ENCODE measurements at regions not wholly inside any gene's neighbourhood (a gene's known extent, or its start where the extent isn't known, plus 50 kb on each side); places are given as distances from the start of the nearest gene placed in this dataset.

DNA sequence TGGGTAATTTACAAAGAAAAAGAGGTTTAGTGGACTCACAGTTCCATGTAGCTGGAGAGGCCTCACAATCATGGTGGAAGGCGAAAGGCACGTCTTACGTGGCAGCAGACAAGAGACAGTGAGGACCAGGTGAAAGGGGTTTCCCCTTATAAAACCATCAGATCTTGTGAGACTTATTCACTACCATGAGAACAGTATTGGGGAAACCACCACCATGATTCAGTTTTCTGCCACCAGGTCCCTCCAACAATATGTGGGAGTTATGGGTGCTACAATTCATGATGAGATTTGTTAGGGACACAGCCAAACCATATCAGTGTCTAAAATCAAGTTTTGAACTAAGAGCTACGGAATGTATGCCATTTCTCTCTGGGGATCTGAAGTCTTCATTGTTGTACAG is 354.8 kb upstream of the C2CD4B start:
- no peaks in the 10 kb centered on the region for H4K20me1 ChIP-seq (ENCODE audit: insufficient read depth, low read length)
- TF ChIP-seq, protein P1, sequence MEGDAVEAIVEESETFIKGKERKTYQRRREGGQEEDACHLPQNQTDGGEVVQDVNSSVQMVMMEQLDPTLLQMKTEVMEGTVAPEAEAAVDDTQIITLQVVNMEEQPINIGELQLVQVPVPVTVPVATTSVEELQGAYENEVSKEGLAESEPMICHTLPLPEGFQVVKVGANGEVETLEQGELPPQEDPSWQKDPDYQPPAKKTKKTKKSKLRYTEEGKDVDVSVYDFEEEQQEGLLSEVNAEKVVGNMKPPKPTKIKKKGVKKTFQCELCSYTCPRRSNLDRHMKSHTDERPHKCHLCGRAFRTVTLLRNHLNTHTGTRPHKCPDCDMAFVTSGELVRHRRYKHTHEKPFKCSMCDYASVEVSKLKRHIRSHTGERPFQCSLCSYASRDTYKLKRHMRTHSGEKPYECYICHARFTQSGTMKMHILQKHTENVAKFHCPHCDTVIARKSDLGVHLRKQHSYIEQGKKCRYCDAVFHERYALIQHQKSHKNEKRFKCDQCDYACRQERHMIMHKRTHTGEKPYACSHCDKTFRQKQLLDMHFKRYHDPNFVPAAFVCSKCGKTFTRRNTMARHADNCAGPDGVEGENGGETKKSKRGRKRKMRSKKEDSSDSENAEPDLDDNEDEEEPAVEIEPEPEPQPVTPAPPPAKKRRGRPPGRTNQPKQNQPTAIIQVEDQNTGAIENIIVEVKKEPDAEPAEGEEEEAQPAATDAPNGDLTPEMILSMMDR (conservative IDR thresholded peaks at IDR 0.05; ENCODE audit: low read length), result no peak
- TF ChIP-seq EZH2phosphoT487 (IDR thresholded peaks at IDR 0.05; ENCODE audit: borderline replicate concordance, low read depth, low read length), result no peak
- no peaks in the 10 kb centered on the region for H3K4me1 ChIP-seq (ENCODE audit: insufficient read depth, low read length, poor library complexity, severe bottlenecking)
- no peak overlapping the region for H2AFZ ChIP-seq (ENCODE audit: low read length)
- H3K4me3 ChIP-seq (ENCODE audit: low read depth, low read length, poor library complexity, severe bottlenecking), result no peak overlapping the region
- H3K9me2 ChIP-seq (ENCODE audit: insufficient read depth, low read length), result no peaks in the 10 kb centered on the region
- no peaks in the 10 kb centered on the region for H3K9me3 ChIP-seq (ENCODE audit: low read length)
- no peak overlapping the region for H3K27ac ChIP-seq (ENCODE audit: low read depth, low read length, poor library complexity, severe bottlenecking)
- no peak overlapping the region for H3K4me2 ChIP-seq (ENCODE audit: low read length)
- no peaks in the 10 kb centered on the region for H3K79me2 ChIP-seq (ENCODE audit: insufficient read depth, low read depth, low read length)
- ChIA-PET POLR2A (interaction anchor here (0.5 kb wide), 1 partner anchor 503 kb away, joined by 3 read pairs; no protein-coding TSS in a partner anchor), CTCF (ENCODE audit: unreplicated experiment) (no interaction called here)
- BruUV-seq (replicated peaks), result no TSS peak
- no peak for DNase-seq (ENCODE audit: low spot score)
- intact Hi-C loops (cut with micrococcal nuclease; ENCODE audit: unreplicated experiment), result no loop called here
- no peaks in the 10 kb centered on the region for H3K36me3 ChIP-seq (ENCODE audit: insufficient read depth, low read length)

DNA sequence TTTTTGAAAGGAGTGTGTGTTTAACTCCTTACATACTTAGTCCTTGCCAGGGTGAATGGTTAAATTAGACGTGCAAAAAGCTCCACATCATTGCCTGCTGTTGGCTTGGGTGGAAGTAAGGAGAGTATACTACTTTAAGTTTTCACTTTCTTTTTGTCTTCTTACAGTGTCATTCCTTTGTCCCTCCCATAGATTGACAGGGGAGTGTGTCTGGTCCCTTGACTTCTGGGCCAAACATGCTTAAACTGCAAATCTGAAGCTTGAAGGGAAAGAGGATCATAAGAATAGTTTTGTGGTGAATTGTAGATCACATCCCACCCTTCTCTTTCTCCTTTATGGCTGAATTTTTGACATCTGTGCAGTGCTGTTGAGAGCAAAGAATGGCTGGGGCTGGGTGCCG is 355.8 kb upstream of the C2CD4B start:
- ChIA-PET POLR2A (interaction anchor here (0.5 to 0.6 kb wide), 2 partner anchors 555 to 1821 kb away, joined by 3 to 4 read pairs; no protein-coding TSS in a partner anchor), CTCF (ENCODE audit: unreplicated experiment) (no interaction called here)
- H3K4me3 ChIP-seq (ENCODE audit: low read depth, low read length, poor library complexity, severe bottlenecking), result no peak overlapping the region
- no peaks in the 10 kb centered on the region for H3K9me2 ChIP-seq (ENCODE audit: insufficient read depth, low read length)
- no peak overlapping the region for H3K27ac ChIP-seq (ENCODE audit: low read depth, low read length, poor library complexity, severe bottlenecking)
- DNase-seq (ENCODE audit: low spot score), result no peak
- H3K9me3 ChIP-seq (ENCODE audit: low read length), result no peaks in the 10 kb centered on the region
- H3K4me1 ChIP-seq (ENCODE audit: insufficient read depth, low read length, poor library complexity, severe bottlenecking), result no peaks in the 10 kb centered on the region
- H4K20me1 ChIP-seq (ENCODE audit: insufficient read depth, low read length), result no peaks in the 10 kb centered on the region
- TF ChIP-seq, protein P1 (conservative IDR thresholded peaks at IDR 0.05; ENCODE audit: low read length), result no peak
- no peak for TF ChIP-seq EZH2phosphoT487 (IDR thresholded peaks at IDR 0.05; ENCODE audit: borderline replicate concordance, low read depth, low read length)
- H3K79me2 ChIP-seq (ENCODE audit: insufficient read depth, low read depth, low read length), result no peaks in the 10 kb centered on the region
- no TSS peak for BruUV-seq (replicated peaks)
- H3K36me3 ChIP-seq (ENCODE audit: insufficient read depth, low read length), result no peaks in the 10 kb centered on the region
- H3K4me2 ChIP-seq (ENCODE audit: low read length), result no peak overlapping the region
- intact Hi-C loops (cut with micrococcal nuclease; ENCODE audit: unreplicated experiment), result no loop called here
- H2AFZ ChIP-seq (ENCODE audit: low read length), result no peak overlapping the region

DNA sequence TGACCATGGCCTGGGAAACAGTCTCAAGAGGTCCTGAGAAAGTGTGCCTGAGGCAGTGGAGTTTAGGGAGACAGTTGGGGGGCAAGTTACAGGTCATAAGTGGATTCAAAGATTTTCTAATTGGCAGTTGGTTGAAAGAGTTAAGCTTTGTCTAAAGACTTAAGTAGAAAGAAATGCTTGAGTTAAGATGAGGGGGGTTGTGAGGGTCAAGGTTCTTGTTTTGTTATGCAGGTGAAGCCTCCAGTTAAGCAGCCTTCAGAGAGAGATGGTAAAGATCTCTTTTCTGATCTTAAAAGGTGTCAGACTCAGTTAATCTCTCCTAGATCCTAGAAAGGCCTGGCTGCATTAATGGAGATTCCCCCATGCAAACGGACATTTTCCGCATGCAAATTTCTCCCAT is 356.3 kb upstream of the C2CD4B start:
- no peak for TF ChIP-seq EZH2phosphoT487 (IDR thresholded peaks at IDR 0.05; ENCODE audit: borderline replicate concordance, low read depth, low read length)
- POLR2A ChIA-PET, result interaction anchor here (0.5 to 0.6 kb wide), 2 partner anchors 554 to 1822 kb away, joined by 3 to 4 read pairs; no protein-coding TSS in a partner anchor
- no peaks in the 10 kb centered on the region for H3K4me1 ChIP-seq (ENCODE audit: insufficient read depth, low read length, poor library complexity, severe bottlenecking)
- BruUV-seq (replicated peaks), result no TSS peak
- no peak overlapping the region for H3K4me3 ChIP-seq (ENCODE audit: low read depth, low read length, poor library complexity, severe bottlenecking)
- intact Hi-C loops (cut with micrococcal nuclease; ENCODE audit: unreplicated experiment), result no loop called here
- H2AFZ ChIP-seq (ENCODE audit: low read length), result no peak overlapping the region
- no peaks in the 10 kb centered on the region for H3K36me3 ChIP-seq (ENCODE audit: insufficient read depth, low read length)
- no peaks in the 10 kb centered on the region for H3K9me3 ChIP-seq (ENCODE audit: low read length)
- no peak for DNase-seq (ENCODE audit: low spot score)
- no peaks in the 10 kb centered on the region for H3K9me2 ChIP-seq (ENCODE audit: insufficient read depth, low read length)
- H3K79me2 ChIP-seq (ENCODE audit: insufficient read depth, low read depth, low read length), result no peaks in the 10 kb centered on the region
- H3K4me2 ChIP-seq (ENCODE audit: low read length), result no peak overlapping the region
- CTCF ChIA-PET (ENCODE audit: unreplicated experiment), result no interaction called here
- H4K20me1 ChIP-seq (ENCODE audit: insufficient read depth, low read length), result no peaks in the 10 kb centered on the region
- H3K27ac ChIP-seq (ENCODE audit: low read depth, low read length, poor library complexity, severe bottlenecking), result no peak overlapping the region
